ENCODE measurements at regions not wholly inside any gene's neighbourhood (a gene's known extent, or its start where the extent isn't known, plus 50 kb on each side); places are given as distances from the start of the nearest gene placed in this dataset.

GRCh38 chr5:87524217-87524616, 111.5 kb upstream of the CCNH start:
- TF ChIP-seq CTCF (IDR thresholded peaks at IDR 0.05) (no peak), POLR2AphosphoS5 (IDR thresholded peaks at IDR 0.05) (no peak), POLR2A (IDR thresholded peaks at IDR 0.05) (no peak), EP300 (IDR thresholded peaks at IDR 0.05) (no peak)

All from sigmoid colon (tissue), 4 donors.